ENCODE measurements at regions not wholly inside any gene's neighbourhood (a gene's known extent, or its start where the extent isn't known, plus 50 kb on each side); places are given as distances from the start of the nearest gene placed in this dataset.

GRCh38 chr3:161163297-161163696 lies 57.8 kb upstream of the NMD3 start (continued):
- TF ChIP-seq ATF3 (IDR thresholded peaks at IDR 0.05): peak; percentile 61
- no peak for TF ChIP-seq ATF3 (CRISPR knock-in tag; conservative IDR thresholded peaks at IDR 0.05)
- peak; percentile 58 for TF ChIP-seq MAFG (tag; conservative IDR thresholded peaks at IDR 0.05)
- peak; percentile 57 for TF ChIP-seq FOSL1 (tag; conservative IDR thresholded peaks at IDR 0.05)
- no peak for TF ChIP-seq CBX2 (IDR thresholded peaks at IDR 0.05; ENCODE audit: insufficient read depth, low read length, poor library complexity, severe bottlenecking)
- peak; percentile 55 for TF ChIP-seq NFE2 (IDR thresholded peaks at IDR 0.05; ENCODE audit: low read depth)
- TF ChIP-seq CBX3 (IDR thresholded peaks at IDR 0.05; ENCODE audit: borderline replicate concordance in 1 of 2, low read length in 2 of 2): 0 out of 3 replicates have a peak, but pooled peaks of 1 of the 2 experiments have one; percentile 45
- TF ChIP-seq, protein P1, sequence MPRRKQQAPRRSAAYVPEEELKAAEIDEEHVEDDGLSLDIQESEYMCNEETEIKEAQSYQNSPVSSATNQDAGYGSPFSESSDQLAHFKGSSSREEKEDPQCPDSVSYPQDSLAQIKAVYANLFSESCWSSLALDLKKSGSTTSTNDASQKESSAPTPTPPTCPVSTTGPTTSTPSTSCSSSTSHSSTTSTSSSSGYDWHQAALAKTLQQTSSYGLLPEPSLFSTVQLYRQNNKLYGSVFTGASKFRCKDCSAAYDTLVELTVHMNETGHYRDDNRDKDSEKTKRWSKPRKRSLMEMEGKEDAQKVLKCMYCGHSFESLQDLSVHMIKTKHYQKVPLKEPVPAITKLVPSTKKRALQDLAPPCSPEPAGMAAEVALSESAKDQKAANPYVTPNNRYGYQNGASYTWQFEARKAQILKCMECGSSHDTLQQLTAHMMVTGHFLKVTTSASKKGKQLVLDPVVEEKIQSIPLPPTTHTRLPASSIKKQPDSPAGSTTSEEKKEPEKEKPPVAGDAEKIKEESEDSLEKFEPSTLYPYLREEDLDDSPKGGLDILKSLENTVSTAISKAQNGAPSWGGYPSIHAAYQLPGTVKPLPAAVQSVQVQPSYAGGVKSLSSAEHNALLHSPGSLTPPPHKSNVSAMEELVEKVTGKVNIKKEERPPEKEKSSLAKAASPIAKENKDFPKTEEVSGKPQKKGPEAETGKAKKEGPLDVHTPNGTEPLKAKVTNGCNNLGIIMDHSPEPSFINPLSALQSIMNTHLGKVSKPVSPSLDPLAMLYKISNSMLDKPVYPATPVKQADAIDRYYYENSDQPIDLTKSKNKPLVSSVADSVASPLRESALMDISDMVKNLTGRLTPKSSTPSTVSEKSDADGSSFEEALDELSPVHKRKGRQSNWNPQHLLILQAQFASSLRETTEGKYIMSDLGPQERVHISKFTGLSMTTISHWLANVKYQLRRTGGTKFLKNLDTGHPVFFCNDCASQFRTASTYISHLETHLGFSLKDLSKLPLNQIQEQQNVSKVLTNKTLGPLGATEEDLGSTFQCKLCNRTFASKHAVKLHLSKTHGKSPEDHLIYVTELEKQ (CRISPR knock-in tag; IDR thresholded peaks at IDR 0.05): no peak
- peak; percentile 41; the same call in 1 of the 2 replicates for TF ChIP-seq JUND (IDR thresholded peaks at IDR 0.05; ENCODE audit: borderline replicate concordance, low read depth, low read length)
- peak; percentile 76; the same call in 2 of the 3 replicates for TF ChIP-seq JUND (tag; IDR thresholded peaks at IDR 0.05; ENCODE audit: borderline replicate concordance, low read depth, low read length)
- peak; percentile 54; the same call in 1 of the 2 replicates for TF ChIP-seq EHMT2 (IDR thresholded peaks at IDR 0.05)
- TF ChIP-seq ZNF316 (IDR thresholded peaks at IDR 0.05): peak; percentile 45; the same call in 1 of the 2 replicates
